ENCODE measurements at regions not wholly inside any gene's neighbourhood (a gene's known extent, or its start where the extent isn't known, plus 50 kb on each side); places are given as distances from the start of the nearest gene placed in this dataset.

DNA sequence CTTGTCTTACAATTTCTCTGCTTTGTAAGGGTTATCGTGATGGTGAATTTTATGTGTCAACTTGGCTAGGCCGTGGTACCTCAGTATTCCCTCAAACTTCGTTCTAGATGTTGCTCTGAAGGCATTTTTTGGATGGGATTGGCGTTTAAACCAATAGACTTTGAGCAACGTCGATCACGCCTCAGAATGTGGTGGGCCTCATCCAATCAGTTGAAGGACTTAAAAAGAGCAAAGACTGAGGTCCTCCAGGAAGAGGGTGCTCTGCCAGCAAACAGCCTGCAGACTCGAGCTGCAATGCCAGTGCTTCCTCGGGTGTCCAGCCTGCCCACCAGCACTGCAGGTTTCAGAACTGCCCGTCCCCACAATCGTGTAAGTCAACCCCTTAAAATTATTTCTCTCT lies 145.8 kb upstream of the SALL3 start:
- Histone ChIP-seq H3K4me2 (ENCODE audit: low read length) (no peak overlapping the region), H2AFZ (ENCODE audit: low read length) (no peak overlapping the region), H3K9me3 (ENCODE audit: low read length) (no peaks in the 10 kb centered on the region), H3K4me1 (ENCODE audit: insufficient read depth, low read length, poor library complexity, severe bottlenecking) (no peaks in the 10 kb centered on the region), H3K36me3 (ENCODE audit: insufficient read depth, low read length) (no peaks in the 10 kb centered on the region), H4K20me1 (ENCODE audit: insufficient read depth, low read length) (no peaks in the 10 kb centered on the region), H3K9me2 (ENCODE audit: insufficient read depth, low read length) (no peaks in the 10 kb centered on the region), H3K4me3 (ENCODE audit: low read depth, low read length, poor library complexity, severe bottlenecking) (no peak overlapping the region), H3K79me2 (ENCODE audit: insufficient read depth, low read depth, low read length) (no peaks in the 10 kb centered on the region), H3K27ac (ENCODE audit: low read depth, low read length, poor library complexity, severe bottlenecking) (no peak overlapping the region)
- ChIA-PET POLR2A (no interaction called here), CTCF (ENCODE audit: unreplicated experiment) (no interaction called here)
- BruUV-seq (replicated peaks), result no TSS peak
- TF ChIP-seq CTCF (conservative IDR thresholded peaks at IDR 0.05; ENCODE audit: low read length) (no peak), EZH2phosphoT487 (IDR thresholded peaks at IDR 0.05; ENCODE audit: borderline replicate concordance, low read depth, low read length) (no peak)
- DNase-seq (ENCODE audit: low spot score), result no peak
- intact Hi-C loops (cut with micrococcal nuclease; ENCODE audit: unreplicated experiment), result no loop called here

DNA sequence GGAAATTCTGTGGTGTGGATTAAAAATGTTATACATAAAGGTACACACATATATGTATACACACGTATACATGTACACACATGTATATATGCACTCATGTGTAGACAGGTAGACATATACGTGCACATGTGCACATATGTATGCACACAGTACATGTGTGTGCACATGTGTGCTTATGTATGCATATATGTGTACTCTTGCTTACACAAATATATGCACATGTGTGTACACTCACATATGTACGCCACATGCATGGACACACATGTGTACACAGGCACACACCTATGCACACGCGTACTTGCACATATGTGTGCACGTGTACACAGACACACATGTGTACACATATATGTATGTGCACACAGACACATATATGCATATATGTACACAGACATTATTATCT lies 142.8 kb upstream of the SALL3 start:
- no peaks in the 10 kb centered on the region for H3K9me2 ChIP-seq (ENCODE audit: insufficient read depth, low read length)
- ChIA-PET POLR2A (no interaction called here), CTCF (ENCODE audit: unreplicated experiment) (no interaction called here)
- H3K9me3 ChIP-seq (ENCODE audit: low read length), result no peaks in the 10 kb centered on the region
- no peak overlapping the region for H3K27ac ChIP-seq (ENCODE audit: low read depth, low read length, poor library complexity, severe bottlenecking)
- intact Hi-C loops (cut with micrococcal nuclease; ENCODE audit: unreplicated experiment), result no loop called here
- no peak overlapping the region for H3K4me2 ChIP-seq (ENCODE audit: low read length)
- no peak overlapping the region for H3K4me3 ChIP-seq (ENCODE audit: low read depth, low read length, poor library complexity, severe bottlenecking)
- DNase-seq (ENCODE audit: low spot score), result no peak
- TF ChIP-seq CTCF (conservative IDR thresholded peaks at IDR 0.05; ENCODE audit: low read length) (no peak), EZH2phosphoT487 (IDR thresholded peaks at IDR 0.05; ENCODE audit: borderline replicate concordance, low read depth, low read length) (no peak)
- H3K4me1 ChIP-seq (ENCODE audit: insufficient read depth, low read length, poor library complexity, severe bottlenecking), result no peaks in the 10 kb centered on the region
- no peak overlapping the region for H2AFZ ChIP-seq (ENCODE audit: low read length)
- BruUV-seq (replicated peaks), result no TSS peak
- H4K20me1 ChIP-seq (ENCODE audit: insufficient read depth, low read length), result no peaks in the 10 kb centered on the region
- H3K36me3 ChIP-seq (ENCODE audit: insufficient read depth, low read length), result no peaks in the 10 kb centered on the region
- no peaks in the 10 kb centered on the region for H3K79me2 ChIP-seq (ENCODE audit: insufficient read depth, low read depth, low read length)

GRCh38 chr18:78837754-78838153 lies 141.9 kb upstream of the SALL3 start:
- Histone ChIP-seq H3K4me2 (ENCODE audit: low read length) (no peak overlapping the region), H2AFZ (ENCODE audit: low read length) (no peak overlapping the region), H3K9me3 (ENCODE audit: low read length) (no peaks in the 10 kb centered on the region), H3K36me3 (ENCODE audit: insufficient read depth, low read length) (no peaks in the 10 kb centered on the region), H3K9me2 (ENCODE audit: insufficient read depth, low read length) (no peaks in the 10 kb centered on the region), H3K79me2 (ENCODE audit: insufficient read depth, low read depth, low read length) (no peaks in the 10 kb centered on the region), H3K4me1 (ENCODE audit: insufficient read depth, low read length, poor library complexity, severe bottlenecking) (no peaks in the 10 kb centered on the region), H4K20me1 (ENCODE audit: insufficient read depth, low read length) (no peaks in the 10 kb centered on the region), H3K4me3 (ENCODE audit: low read depth, low read length, poor library complexity, severe bottlenecking) (no peak overlapping the region), H3K27ac (ENCODE audit: low read depth, low read length, poor library complexity, severe bottlenecking) (no peak overlapping the region)
- ChIA-PET CTCF (ENCODE audit: unreplicated experiment) (no interaction called here), POLR2A (no interaction called here)
- BruUV-seq (replicated peaks), result no TSS peak
- TF ChIP-seq CTCF (conservative IDR thresholded peaks at IDR 0.05; ENCODE audit: low read length) (no peak), EZH2phosphoT487 (IDR thresholded peaks at IDR 0.05; ENCODE audit: borderline replicate concordance, low read depth, low read length) (no peak)
- DNase-seq (ENCODE audit: low spot score), result no peak
- intact Hi-C loops (cut with micrococcal nuclease; ENCODE audit: unreplicated experiment), result no loop called here
